ENCODE measurements at regions not wholly inside any gene's neighbourhood (a gene's known extent, or its start where the extent isn't known, plus 50 kb on each side); places are given as distances from the start of the nearest gene placed in this dataset.

- DNase-seq (ENCODE audit: low read depth), result no peak
Observed at GRCh38 chr1:30405631-30406212, 317.7 kb downstream of the MATN1 start.

DNA sequence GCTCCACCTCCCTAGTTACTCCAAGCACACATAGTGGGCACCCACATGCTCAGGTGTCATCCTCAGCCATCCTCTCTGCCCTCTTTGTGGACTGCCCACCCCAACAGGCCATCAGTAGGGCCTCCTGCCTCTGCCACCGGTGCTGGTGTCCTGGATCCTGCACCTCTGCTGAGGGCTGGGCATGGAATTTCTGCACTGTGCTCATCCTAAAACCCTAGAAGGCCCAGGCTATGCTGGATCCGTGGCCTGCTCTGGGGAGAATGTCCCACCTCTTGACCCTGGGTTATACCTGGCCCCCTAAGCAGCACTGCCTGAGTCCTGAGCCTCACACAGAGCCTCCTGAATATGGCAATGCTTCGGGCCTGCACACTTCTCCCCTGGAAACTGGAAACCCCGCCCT is 318.3 kb downstream of the MATN1 start:
- DNase-seq (ENCODE audit: low read depth), result no peak

GRCh38 chr1:30404341-30404740 is 319.0 kb downstream of the MATN1 start:
- no peak for DNase-seq (ENCODE audit: low read depth)

DNA sequence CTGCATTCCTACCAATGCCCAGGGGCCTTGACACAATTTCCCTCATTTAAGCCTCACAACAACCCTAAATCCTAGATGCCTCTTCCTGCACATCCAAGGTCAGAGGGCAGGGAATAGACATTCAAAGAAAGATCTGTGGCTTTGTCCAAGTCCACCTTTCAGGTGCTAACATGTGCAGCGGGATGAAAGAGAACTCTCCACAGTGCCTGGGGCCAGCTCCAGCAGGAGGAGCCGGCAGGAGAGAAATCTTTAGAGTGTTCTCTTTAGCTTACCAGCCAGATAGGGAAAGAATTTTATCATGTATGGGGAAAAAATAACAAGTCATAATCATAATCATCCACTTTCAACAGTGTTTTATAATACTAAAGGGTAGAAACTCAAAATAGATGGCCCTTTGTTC is 319.7 kb downstream of the MATN1 start:
- DNase-seq (ENCODE audit: low read depth), result no peak

DNA sequence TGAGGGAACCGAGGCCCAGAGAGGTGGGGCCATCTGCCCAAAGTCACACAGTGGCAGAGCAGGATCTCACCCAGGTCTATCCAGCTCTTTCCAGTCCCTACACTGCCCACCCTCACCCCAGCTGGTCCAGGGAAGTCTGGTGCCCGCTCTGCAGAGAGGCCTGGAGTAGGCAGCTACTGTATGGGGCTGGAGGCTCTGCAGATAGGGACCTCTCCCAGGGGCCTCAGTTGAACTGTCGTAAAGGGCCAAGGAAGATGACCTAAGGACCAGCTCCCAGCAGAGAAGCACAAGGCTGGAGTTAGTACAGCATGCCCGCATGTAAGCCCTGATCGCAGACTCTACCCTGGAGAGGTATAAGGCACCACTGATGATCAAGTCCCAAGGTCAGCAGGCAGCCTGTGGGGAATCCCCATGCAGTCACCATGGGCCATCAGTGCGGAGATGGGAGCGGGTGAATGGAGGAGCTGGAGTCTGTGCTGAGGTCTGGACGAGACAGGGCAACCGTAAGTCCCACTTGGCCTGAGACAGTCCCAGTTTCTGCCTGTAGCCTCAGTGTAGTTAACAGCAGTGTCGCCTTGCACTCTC is 320.2 kb downstream of the MATN1 start:
- DNase-seq (ENCODE audit: low read depth), result no peak

GRCh38 chr1:30402031-30402430 is 321.4 kb downstream of the MATN1 start:
- no peak for DNase-seq (ENCODE audit: low read depth)

DNA sequence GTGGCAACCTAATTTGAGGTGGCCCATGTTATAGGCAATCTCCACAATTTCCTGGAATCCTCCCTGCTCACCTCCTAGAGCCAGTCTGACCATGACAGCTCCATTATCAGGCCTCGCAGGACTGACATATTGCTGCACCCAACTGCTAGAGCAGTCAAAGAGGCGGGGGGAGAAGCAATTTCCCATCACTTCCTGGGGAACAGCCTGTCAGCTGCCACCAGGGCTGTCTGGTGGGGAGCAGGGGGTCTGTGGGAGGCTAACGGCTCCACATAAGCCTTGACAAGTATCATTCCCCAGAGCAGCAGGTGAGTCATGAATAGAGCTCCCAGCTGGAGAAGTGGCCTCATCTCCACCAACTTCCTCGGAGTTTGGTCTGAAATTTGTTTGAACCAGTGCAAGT is 322.9 kb downstream of the MATN1 start:
- no peak for DNase-seq (ENCODE audit: low read depth)

GRCh38 chr1:30399026-30399425 is 324.4 kb downstream of the MATN1 start:
- no peak for DNase-seq (ENCODE audit: low read depth)

DNA sequence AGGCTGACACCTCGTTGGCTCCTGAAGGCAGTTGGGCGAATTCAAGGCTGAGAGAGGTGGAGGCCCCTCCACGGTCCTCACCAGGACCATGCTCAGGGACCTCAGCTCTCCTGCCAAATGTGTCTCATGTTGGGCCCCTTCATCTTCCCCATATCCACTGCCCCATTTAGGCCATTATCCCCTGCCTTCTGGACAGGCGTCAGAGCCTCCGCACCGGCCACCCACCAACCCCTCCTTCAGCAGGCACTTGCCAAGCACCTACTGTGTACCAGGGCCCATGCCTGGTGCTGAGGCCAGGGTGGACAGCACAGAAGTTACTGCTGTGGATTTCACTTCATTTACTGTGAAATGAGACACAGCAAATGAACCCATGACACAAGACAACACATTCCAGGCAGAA is 325.8 kb downstream of the MATN1 start:
- no peak for DNase-seq (ENCODE audit: low read depth)

DNA sequence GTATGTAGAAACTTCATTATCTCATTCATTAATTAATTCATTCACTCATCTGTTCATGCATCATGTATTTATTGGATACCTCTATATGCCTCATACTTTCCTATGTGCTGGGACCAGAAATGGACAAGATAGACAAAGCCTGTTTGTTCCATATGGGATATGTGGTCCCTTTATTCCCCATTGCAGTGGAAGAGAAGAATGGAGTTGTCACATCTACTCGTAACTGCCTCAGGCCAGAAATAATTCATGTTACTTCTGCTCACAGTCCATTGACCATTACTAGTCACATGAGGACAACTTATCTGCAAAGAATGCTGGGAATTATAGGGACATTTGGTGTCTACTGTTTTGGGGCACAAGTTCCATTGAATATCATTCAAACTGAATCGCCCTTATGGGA is 327.8 kb downstream of the MATN1 start:
- no peak for DNase-seq (ENCODE audit: low read depth)

GRCh38 chr1:30388386-30388785 is 335.0 kb downstream of the MATN1 start:
- no peak for DNase-seq (ENCODE audit: low read depth)

DNA sequence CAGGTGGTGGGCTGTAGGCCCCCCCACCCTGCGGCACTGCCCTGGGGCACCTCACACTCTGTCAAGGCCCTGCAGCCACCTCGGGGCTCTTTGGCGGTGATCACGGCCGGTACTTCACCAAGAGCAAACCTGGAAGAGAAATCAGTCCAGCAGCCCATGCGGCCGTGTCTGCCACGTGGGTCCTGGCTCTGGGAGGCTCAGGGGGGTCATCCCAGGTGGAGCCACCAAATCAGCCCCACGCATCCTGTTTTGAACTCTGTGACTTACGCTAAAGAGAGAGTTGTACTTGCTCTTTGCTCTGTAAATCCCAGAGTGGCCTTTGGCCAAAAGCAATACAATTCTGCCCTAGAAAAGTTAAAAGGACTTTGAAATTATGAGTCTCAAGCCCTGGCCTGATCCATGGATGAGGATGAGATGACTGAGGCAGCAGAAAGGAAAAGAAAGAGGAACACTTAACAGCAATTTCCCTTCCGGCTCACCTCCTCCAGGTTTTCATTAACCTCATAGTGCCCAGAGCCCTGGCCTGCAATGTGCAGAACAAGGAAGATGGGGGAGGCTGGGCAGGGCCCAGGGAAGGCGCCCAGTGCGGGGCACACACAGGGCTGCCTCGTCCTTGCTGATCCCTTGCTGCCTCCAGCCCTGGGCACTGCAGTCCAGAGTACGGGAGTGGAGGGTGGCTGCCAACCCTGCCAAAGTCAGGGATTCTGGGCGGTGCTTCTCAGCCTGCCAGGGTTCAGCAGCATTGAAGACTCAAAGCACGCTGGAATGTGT is 337.0 kb downstream of the MATN1 start:
- no peak for DNase-seq (ENCODE audit: low read depth)

- no peak for DNase-seq (ENCODE audit: low read depth)
Observed at GRCh38 chr1:30385246-30385995, 338.0 kb downstream of the MATN1 start.

- DNase-seq (ENCODE audit: low read depth), result no peak
Observed at GRCh38 chr1:30384286-30385245, 338.8 kb downstream of the MATN1 start.

DNA sequence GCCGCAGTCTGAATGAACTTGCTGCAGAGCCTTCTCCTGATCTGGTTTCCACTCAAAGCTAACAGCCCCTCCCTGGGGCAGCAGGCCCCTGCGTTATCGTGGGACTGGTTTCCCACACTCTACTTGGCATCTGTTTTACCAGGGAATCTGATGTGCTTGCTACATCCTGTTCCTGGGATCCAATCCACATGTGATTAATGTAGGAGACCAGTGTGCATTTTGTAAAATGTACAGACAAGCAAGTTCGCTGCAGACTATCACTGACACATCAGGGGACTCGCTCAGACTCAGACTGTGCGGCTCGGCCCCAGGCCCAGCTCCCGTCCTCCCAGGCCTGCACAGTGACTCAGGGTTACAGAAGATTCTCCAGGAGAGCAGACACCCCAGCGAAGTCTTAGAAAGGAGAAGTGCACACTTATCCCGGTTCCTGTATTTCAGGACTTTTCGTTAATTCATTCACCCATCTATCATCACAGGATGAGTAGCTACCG is 340.1 kb downstream of the MATN1 start:
- DNase-seq (ENCODE audit: low read depth), result no peak

DNA sequence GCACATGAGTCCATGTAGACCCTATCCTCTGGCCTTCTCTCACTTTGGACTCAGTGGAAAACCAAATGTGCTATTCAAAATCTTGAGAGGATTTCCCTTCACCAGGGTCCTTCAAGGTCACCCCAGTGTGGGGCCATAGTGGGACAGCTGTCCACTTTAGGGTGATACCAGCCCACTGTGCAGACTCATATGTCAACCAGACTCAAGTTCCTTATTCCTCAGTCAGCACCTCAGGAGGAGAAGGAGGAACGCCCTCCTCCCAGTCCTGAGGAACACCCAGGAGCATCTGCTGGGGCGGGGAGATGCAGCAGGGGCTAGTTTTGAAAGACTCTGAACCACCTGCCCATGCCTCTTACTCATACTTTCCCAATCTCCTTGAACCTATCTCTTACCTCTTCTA is 340.9 kb downstream of the MATN1 start:
- no peak for DNase-seq (ENCODE audit: low read depth)

- no peak for DNase-seq (ENCODE audit: low read depth)
Observed at GRCh38 chr1:30381671-30382365, 341.6 kb downstream of the MATN1 start.

- no peak for DNase-seq (ENCODE audit: low read depth)
Observed at GRCh38 chr1:30381266-30381665, 342.1 kb downstream of the MATN1 start.

DNA sequence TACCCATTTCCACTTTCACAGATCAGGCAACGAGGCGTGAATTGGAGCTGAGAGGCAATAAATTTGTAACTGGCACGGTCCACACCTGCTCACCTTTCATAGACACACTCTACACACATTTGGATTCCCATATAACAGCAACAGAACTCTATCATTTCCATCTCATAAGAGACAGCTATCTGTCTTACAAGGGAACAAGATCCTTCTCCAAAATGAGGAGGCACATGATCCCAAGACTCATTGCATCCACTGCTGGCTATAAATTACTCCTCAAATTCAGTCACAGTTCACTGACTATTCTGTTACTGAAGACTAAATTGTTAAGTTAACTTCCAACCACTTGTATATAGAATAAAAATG is 342.8 kb downstream of the MATN1 start:
- DNase-seq (ENCODE audit: low read depth), result no peak

DNA sequence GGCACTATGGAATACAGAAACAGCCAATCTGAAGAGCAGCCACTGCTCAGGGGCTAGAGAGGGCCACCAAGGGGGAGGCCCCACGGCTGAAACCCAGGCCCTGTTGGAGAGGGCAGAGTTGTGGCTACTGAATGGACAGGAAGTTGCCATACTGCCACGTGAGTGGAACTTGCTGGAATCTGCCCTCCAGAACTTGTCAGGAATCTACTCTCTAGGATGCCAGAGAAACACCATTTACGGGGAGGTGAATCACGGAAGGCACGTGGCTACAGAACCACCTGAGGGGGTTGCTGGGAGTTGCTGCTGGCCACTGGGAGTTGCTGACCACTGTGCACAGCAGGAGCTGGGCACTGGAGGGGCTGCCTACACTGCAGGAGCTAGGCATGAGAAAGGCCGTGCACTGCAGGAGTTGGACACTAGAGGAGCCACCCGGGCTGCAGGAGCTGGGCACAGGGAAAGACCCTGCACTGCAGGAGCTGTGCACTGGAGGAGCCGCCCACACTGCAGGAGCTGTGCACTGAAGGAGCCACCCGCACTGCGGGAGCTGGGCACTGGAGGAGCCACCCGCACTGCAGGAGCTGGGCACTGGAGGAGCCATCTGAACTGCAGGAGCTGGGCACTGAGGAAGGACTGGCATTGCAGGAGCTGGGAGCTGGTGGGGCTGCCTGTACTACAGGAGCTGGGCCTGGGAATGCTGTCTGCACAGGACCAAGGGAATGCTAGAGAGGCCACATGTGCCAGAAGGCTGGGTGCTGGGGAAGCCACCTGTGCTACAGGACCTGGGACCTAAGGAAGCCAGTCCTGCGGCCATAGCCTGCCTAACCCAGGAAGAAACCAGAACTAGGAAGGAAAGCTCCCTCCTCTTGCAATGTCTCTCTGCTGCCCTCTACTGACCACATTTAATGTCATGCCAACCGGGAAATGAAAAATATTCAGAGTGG is 343.4 kb downstream of the MATN1 start:
- DNase-seq (ENCODE audit: low read depth), result no peak
